Panc1 (cell line): ENCODE measurements at regions not wholly inside any gene's neighbourhood (a gene's known extent, or its start where the extent isn't known, plus 50 kb on each side); places are given as distances from the start of the nearest gene placed in this dataset.

ENCODE experiments used
- ATAC-seq: fragments of 200-7000 bp; cut with Tn5 transposase; 2 replicates; pipeline ENCODE4 v1.9.1; 2020; ENCODE audit warnings: mild to moderate bottlenecking, moderate library complexity
- BruUV-seq: library from RNA; stranded (reverse); fragments of 400-500 nt; replicated peaks from 2 replicates; lab custom pipeline; 2021; lab: Mats Ljungman, UMichigan
- CTCF ChIA-PET: fragments of 300-600 bp; sonication (Branson Sonifier 250); formaldehyde crosslinking; loops from one replicate; lab custom pipeline; 2022; ENCODE audit warnings: antibody characterized with exemption; lab: Charles Lee
- POLR2A ChIA-PET: fragments of 300-600 bp; sonication (Branson Sonifier 250); formaldehyde crosslinking; loops from one replicate; lab custom pipeline; 2022; ENCODE audit warnings: antibody characterized with exemption; lab: Charles Lee
- DNase-seq: peaks from one replicate; pipeline ENCODE4 v3.0.0-alpha.2; 2010; ENCODE audit warnings: low read depth, low spot score
- H3K27ac ChIP-seq: 2 replicates; pipeline ENCODE4 v1.5.1; 2011; ENCODE audit warnings: mild to moderate bottlenecking, low read length, inconsistent platforms
- H3K27me3 ChIP-seq: fragments of 200-500 bp; sonication (Bioruptor generic); 2 replicates; pipeline ENCODE4 v1.6.0; 2014; ENCODE audit warnings: low read length, inconsistent platforms; ENCODE audit not compliant: control insufficient read depth, insufficient read depth
- H3K36me3 ChIP-seq: fragments of 200-500 bp; sonication (Bioruptor generic); 2 replicates; pipeline ENCODE4 v1.5.1; 2014; ENCODE audit warnings: inconsistent platforms, mild to moderate bottlenecking, low read length, moderate library complexity; ENCODE audit not compliant: control insufficient read depth, insufficient read depth
- H3K4me1 ChIP-seq: 2 replicates; pipeline ENCODE4 v1.5.1; 2011; ENCODE audit warnings: inconsistent platforms, mild to moderate bottlenecking, low read length, moderate library complexity; ENCODE audit not compliant: control insufficient read depth, insufficient read depth
- H3K4me3 ChIP-seq, 2 experiments: 2 replicates each; pipeline ENCODE4 v1.5.1; 2011 to 2012; ENCODE audit warnings: low read depth in 2 of 2, low read length in 2 of 2, mild to moderate bottlenecking in 2 of 2, inconsistent platforms in 1 of 2, moderate library complexity in 1 of 2
- H3K9me3 ChIP-seq: fragments of 200-500 bp; sonication (Bioruptor generic); 2 replicates; pipeline ENCODE4 v1.5.1; 2014; ENCODE audit warnings: low read depth, mild to moderate bottlenecking, inconsistent platforms, low read length, moderate library complexity; ENCODE audit not compliant: control insufficient read depth, insufficient read depth
- CTCF ChIP-seq: fragments of 450-650 bp; IDR thresholded peaks from 2 replicates; pipeline ENCODE4 v1.5.1; 2017; ENCODE audit warnings: mild to moderate bottlenecking
- POLR2AphosphoS5 ChIP-seq: IDR thresholded peaks from 2 replicates; pipeline ENCODE4 v1.6.1; 2012; ENCODE audit warnings: mild to moderate bottlenecking, low read depth, low read length, moderate library complexity
- SIN3A ChIP-seq: IDR thresholded peaks from 2 replicates; pipeline ENCODE4 v1.6.1; 2012; ENCODE audit warnings: low read depth, mild to moderate bottlenecking, low read length, moderate library complexity, borderline replicate concordance; ENCODE audit not compliant: insufficient read depth
- TCF7L2 ChIP-seq: IDR thresholded peaks from 2 replicates; pipeline ENCODE4 v1.6.1; 2011; ENCODE audit warnings: mild to moderate bottlenecking, low read depth, low read length, inconsistent platforms
- in situ Hi-C: cut with HindIII; loops from 2 replicates; pipeline ENCODE4 v1.10.0; 2016; ENCODE audit warnings: low sequenced_read_pairs, low pct_unique_long_range_greater_than_20kb
- intact Hi-C: fragments of 100-400 bp; cut with micrococcal nuclease; formaldehyde crosslinking; loops from one replicate; pipeline ENCODE4 v1.10.0; 2022; ENCODE audit not compliant: unreplicated experiment
- TF ChIP-seq, protein P1 (sequence below), 2 experiments: IDR thresholded peaks; 2 replicates each; pipeline ENCODE4 v1.6.1; 2011 to 2012; ENCODE audit warnings: low read depth in 2 of 2, control low read depth in 1 of 2, low read length in 1 of 2, mild to moderate bottlenecking in 1 of 2, moderate library complexity in 1 of 2; ENCODE audit not compliant: insufficient read depth in 1 of 2

GRCh38 chr13:54445865-54446264, 1417.3 kb downstream of the OLFM4 start:
- H3K4me3 ChIP-seq, result no peak overlapping the region
- no TSS peak for BruUV-seq
- intact Hi-C loops, result no loop called here
- H3K27me3 ChIP-seq, result no peaks in the 10 kb centered on the region
- H3K27ac ChIP-seq, result no peak overlapping the region
- no peaks in the 10 kb centered on the region for H3K4me1 ChIP-seq
- TF ChIP-seq CTCF (no peak), POLR2AphosphoS5 (no peak), SIN3A (no peak), TCF7L2 (no peak)
- TF ChIP-seq, protein P1, sequence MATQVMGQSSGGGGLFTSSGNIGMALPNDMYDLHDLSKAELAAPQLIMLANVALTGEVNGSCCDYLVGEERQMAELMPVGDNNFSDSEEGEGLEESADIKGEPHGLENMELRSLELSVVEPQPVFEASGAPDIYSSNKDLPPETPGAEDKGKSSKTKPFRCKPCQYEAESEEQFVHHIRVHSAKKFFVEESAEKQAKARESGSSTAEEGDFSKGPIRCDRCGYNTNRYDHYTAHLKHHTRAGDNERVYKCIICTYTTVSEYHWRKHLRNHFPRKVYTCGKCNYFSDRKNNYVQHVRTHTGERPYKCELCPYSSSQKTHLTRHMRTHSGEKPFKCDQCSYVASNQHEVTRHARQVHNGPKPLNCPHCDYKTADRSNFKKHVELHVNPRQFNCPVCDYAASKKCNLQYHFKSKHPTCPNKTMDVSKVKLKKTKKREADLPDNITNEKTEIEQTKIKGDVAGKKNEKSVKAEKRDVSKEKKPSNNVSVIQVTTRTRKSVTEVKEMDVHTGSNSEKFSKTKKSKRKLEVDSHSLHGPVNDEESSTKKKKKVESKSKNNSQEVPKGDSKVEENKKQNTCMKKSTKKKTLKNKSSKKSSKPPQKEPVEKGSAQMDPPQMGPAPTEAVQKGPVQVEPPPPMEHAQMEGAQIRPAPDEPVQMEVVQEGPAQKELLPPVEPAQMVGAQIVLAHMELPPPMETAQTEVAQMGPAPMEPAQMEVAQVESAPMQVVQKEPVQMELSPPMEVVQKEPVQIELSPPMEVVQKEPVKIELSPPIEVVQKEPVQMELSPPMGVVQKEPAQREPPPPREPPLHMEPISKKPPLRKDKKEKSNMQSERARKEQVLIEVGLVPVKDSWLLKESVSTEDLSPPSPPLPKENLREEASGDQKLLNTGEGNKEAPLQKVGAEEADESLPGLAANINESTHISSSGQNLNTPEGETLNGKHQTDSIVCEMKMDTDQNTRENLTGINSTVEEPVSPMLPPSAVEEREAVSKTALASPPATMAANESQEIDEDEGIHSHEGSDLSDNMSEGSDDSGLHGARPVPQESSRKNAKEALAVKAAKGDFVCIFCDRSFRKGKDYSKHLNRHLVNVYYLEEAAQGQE (IDR thresholded peaks at IDR 0.05; ENCODE audit: insufficient read depth in 1 of 2, low read depth in 2 of 2, low read length in 1 of 2), result no peak
- ATAC-seq, result no peak
- ChIA-PET POLR2A (no interaction called here), CTCF (no interaction called here)
- H3K36me3 ChIP-seq, result no peaks in the 10 kb centered on the region
- no peak for DNase-seq
- H3K9me3 ChIP-seq, result no peaks in the 10 kb centered on the region
- in situ Hi-C loops, result no loop called here

DNA sequence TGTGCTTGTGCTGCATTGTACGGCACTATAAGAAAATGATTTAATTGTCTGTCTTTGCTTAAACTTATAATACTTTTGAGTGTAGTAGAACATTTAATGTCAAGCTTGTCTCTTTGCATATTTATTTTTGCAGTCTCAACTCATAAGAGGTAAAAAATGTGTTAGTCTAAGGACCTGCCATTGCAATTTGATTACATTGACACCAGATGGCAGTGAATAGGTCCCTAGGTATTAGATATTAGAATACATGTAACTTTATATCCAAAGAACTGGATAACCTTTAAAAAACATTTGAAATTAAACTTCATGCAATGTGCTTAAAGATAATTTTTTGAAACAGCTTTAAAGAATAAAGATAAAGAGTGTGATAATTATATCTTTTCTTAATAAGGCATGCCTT, 1421.3 kb downstream of the OLFM4 start:
- in situ Hi-C loops (no loop called here), intact Hi-C loops (no loop called here)
- TF ChIP-seq SIN3A, result no peak
- TF ChIP-seq, protein P1 (IDR thresholded peaks at IDR 0.05; ENCODE audit: insufficient read depth in 1 of 2, low read depth in 2 of 2, low read length in 1 of 2), result no peak
- no peak for TF ChIP-seq POLR2AphosphoS5
- TF ChIP-seq TCF7L2, result no peak
- no peak; the same call in 1 of the 2 replicates for TF ChIP-seq CTCF
- no peak for ATAC-seq
- DNase-seq, result no peak
- no peak overlapping the region for H3K4me3 ChIP-seq
- H3K9me3 ChIP-seq, result no peaks in the 10 kb centered on the region
- H3K4me1 ChIP-seq, result no peaks in the 10 kb centered on the region
- CTCF ChIA-PET, result no interaction called here
- no peaks in the 10 kb centered on the region for H3K27me3 ChIP-seq
- H3K27ac ChIP-seq, result no peak overlapping the region
- POLR2A ChIA-PET, result no interaction called here
- no peaks in the 10 kb centered on the region for H3K36me3 ChIP-seq
- BruUV-seq, result no TSS peak
